ENCODE measurements at regions not wholly inside any gene's neighbourhood (a gene's known extent, or its start where the extent isn't known, plus 50 kb on each side); places are given as distances from the start of the nearest gene placed in this dataset.

- DNase-seq, result peak; percentile 65
- H2AFZ ChIP-seq (ENCODE audit: low read length), result no peak overlapping the region
- H3K4me1 ChIP-seq (ENCODE audit: low read length), result peaks cover 6% of the 10 kb centered on the region
- H3K79me2 ChIP-seq (ENCODE audit: low read length), result no peaks in the 10 kb centered on the region
- H3K9me3 ChIP-seq (ENCODE audit: low read length), result no peaks in the 10 kb centered on the region
- H3K9me2 ChIP-seq (replicated peaks; ENCODE audit: insufficient read depth, low read length), result no peaks in the 10 kb centered on the region
- no peak overlapping the region for H3K27ac ChIP-seq (ENCODE audit: low read length)
- H3K4me2 ChIP-seq (ENCODE audit: low read depth, low read length, poor library complexity, severe bottlenecking), result no peak overlapping the region
- H3K36me3 ChIP-seq (ENCODE audit: insufficient read depth, low read length), result no peaks in the 10 kb centered on the region
- no peak overlapping the region for H3K4me3 ChIP-seq (ENCODE audit: low read length)
- H3K27me3 ChIP-seq (ENCODE audit: low read length), result no peaks in the 10 kb centered on the region
- no peak overlapping the region for H3K9ac ChIP-seq (ENCODE audit: low read length)
- no peaks in the 10 kb centered on the region for H4K20me1 ChIP-seq (ENCODE audit: insufficient read depth, low read depth, low read length)
These were observed 224.1 kb downstream of the ASCL1 start for GRCh38 chr12:103181366-103182152.

GRCh38 chr12:103182299-103182698, 224.8 kb downstream of the ASCL1 start:
- Histone ChIP-seq H3K4me2 (ENCODE audit: low read depth, low read length, poor library complexity, severe bottlenecking) (no peak overlapping the region), H3K4me3 (ENCODE audit: low read length) (no peak overlapping the region), H2AFZ (ENCODE audit: low read length) (no peak overlapping the region), H3K9me3 (ENCODE audit: low read length) (no peaks in the 10 kb centered on the region), H3K27me3 (ENCODE audit: low read length) (no peaks in the 10 kb centered on the region), H3K27ac (ENCODE audit: low read length) (no peak overlapping the region), H3K9ac (ENCODE audit: low read length) (no peak overlapping the region), H3K4me1 (ENCODE audit: low read length) (peaks cover 6% of the 10 kb centered on the region), H3K9me2 (replicated peaks; ENCODE audit: insufficient read depth, low read length) (no peaks in the 10 kb centered on the region), H4K20me1 (ENCODE audit: insufficient read depth, low read depth, low read length) (no peaks in the 10 kb centered on the region), H3K36me3 (ENCODE audit: insufficient read depth, low read length) (no peaks in the 10 kb centered on the region), H3K79me2 (ENCODE audit: low read length) (no peaks in the 10 kb centered on the region)
- no peak for DNase-seq

- no peak overlapping the region for H2AFZ ChIP-seq (ENCODE audit: low read length)
- H3K79me2 ChIP-seq (ENCODE audit: low read length), result no peaks in the 10 kb centered on the region
- no peak overlapping the region for H3K27ac ChIP-seq (ENCODE audit: low read length)
- no peaks in the 10 kb centered on the region for H4K20me1 ChIP-seq (ENCODE audit: insufficient read depth, low read depth, low read length)
- H3K27me3 ChIP-seq (ENCODE audit: low read length), result no peaks in the 10 kb centered on the region
- no peaks in the 10 kb centered on the region for H3K9me2 ChIP-seq (replicated peaks; ENCODE audit: insufficient read depth, low read length)
- DNase-seq, result no peak
- H3K36me3 ChIP-seq (ENCODE audit: insufficient read depth, low read length), result no peaks in the 10 kb centered on the region
- no peak overlapping the region for H3K4me2 ChIP-seq (ENCODE audit: low read depth, low read length, poor library complexity, severe bottlenecking)
- no peaks in the 10 kb centered on the region for H3K4me1 ChIP-seq (ENCODE audit: low read length)
- H3K9me3 ChIP-seq (ENCODE audit: low read length), result no peaks in the 10 kb centered on the region
- H3K9ac ChIP-seq (ENCODE audit: low read length), result no peak overlapping the region
- no peak overlapping the region for H3K4me3 ChIP-seq (ENCODE audit: low read length)
These were observed 239.0 kb downstream of the ASCL1 start for GRCh38 chr12:103196467-103196866.

- Histone ChIP-seq H4K20me1 (ENCODE audit: insufficient read depth, low read depth, low read length) (no peaks in the 10 kb centered on the region), H3K79me2 (ENCODE audit: low read length) (no peaks in the 10 kb centered on the region), H3K4me3 (ENCODE audit: low read length) (no peak overlapping the region), H3K36me3 (ENCODE audit: insufficient read depth, low read length) (no peaks in the 10 kb centered on the region), H3K9ac (ENCODE audit: low read length) (no peak overlapping the region), H3K4me2 (ENCODE audit: low read depth, low read length, poor library complexity, severe bottlenecking) (no peak overlapping the region), H2AFZ (ENCODE audit: low read length) (no peak overlapping the region), H3K27ac (ENCODE audit: low read length) (no peak overlapping the region), H3K9me2 (replicated peaks; ENCODE audit: insufficient read depth, low read length) (no peaks in the 10 kb centered on the region), H3K27me3 (ENCODE audit: low read length) (no peaks in the 10 kb centered on the region), H3K4me1 (ENCODE audit: low read length) (no peaks in the 10 kb centered on the region), H3K9me3 (ENCODE audit: low read length) (no peaks in the 10 kb centered on the region)
- no peak for DNase-seq
These were observed 240.4 kb downstream of the ASCL1 start for GRCh38 chr12:103197725-103198388.

GRCh38 chr12:103198499-103198898, 241.0 kb downstream of the ASCL1 start:
- Histone ChIP-seq H3K27ac (ENCODE audit: low read length) (no peak overlapping the region), H3K4me1 (ENCODE audit: low read length) (no peaks in the 10 kb centered on the region), H3K4me2 (ENCODE audit: low read depth, low read length, poor library complexity, severe bottlenecking) (no peak overlapping the region), H3K9me2 (replicated peaks; ENCODE audit: insufficient read depth, low read length) (no peaks in the 10 kb centered on the region), H3K79me2 (ENCODE audit: low read length) (no peaks in the 10 kb centered on the region), H4K20me1 (ENCODE audit: insufficient read depth, low read depth, low read length) (no peaks in the 10 kb centered on the region), H3K27me3 (ENCODE audit: low read length) (no peaks in the 10 kb centered on the region), H3K9ac (ENCODE audit: low read length) (no peak overlapping the region), H2AFZ (ENCODE audit: low read length) (no peak overlapping the region), H3K4me3 (ENCODE audit: low read length) (no peak overlapping the region), H3K9me3 (ENCODE audit: low read length) (no peaks in the 10 kb centered on the region), H3K36me3 (ENCODE audit: insufficient read depth, low read length) (no peaks in the 10 kb centered on the region)
- no peak for DNase-seq

- Histone ChIP-seq H3K27ac (ENCODE audit: low read length) (no peak overlapping the region), H3K9me2 (replicated peaks; ENCODE audit: insufficient read depth, low read length) (no peaks in the 10 kb centered on the region), H3K4me2 (ENCODE audit: low read depth, low read length, poor library complexity, severe bottlenecking) (no peak overlapping the region), H3K4me3 (ENCODE audit: low read length) (no peak overlapping the region), H3K4me1 (ENCODE audit: low read length) (no peaks in the 10 kb centered on the region), H4K20me1 (ENCODE audit: insufficient read depth, low read depth, low read length) (no peaks in the 10 kb centered on the region), H3K9ac (ENCODE audit: low read length) (no peak overlapping the region), H3K79me2 (ENCODE audit: low read length) (no peaks in the 10 kb centered on the region), H3K27me3 (ENCODE audit: low read length) (no peaks in the 10 kb centered on the region), H3K9me3 (ENCODE audit: low read length) (no peaks in the 10 kb centered on the region), H3K36me3 (ENCODE audit: insufficient read depth, low read length) (no peaks in the 10 kb centered on the region), H2AFZ (ENCODE audit: low read length) (no peak overlapping the region)
- no peak for DNase-seq
These were observed 248.4 kb downstream of the ASCL1 start for GRCh38 chr12:103205906-103206305.

GRCh38 chr12:103207936-103208335, 250.5 kb downstream of the ASCL1 start:
- H3K9me3 ChIP-seq (ENCODE audit: low read length), result no peaks in the 10 kb centered on the region
- no peak overlapping the region for H3K4me3 ChIP-seq (ENCODE audit: low read length)
- no peaks in the 10 kb centered on the region for H3K27me3 ChIP-seq (ENCODE audit: low read length)
- H3K4me2 ChIP-seq (ENCODE audit: low read depth, low read length, poor library complexity, severe bottlenecking), result no peak overlapping the region
- no peak for DNase-seq
- no peak overlapping the region for H3K9ac ChIP-seq (ENCODE audit: low read length)
- H3K27ac ChIP-seq (ENCODE audit: low read length), result no peak overlapping the region
- H2AFZ ChIP-seq (ENCODE audit: low read length), result no peak overlapping the region
- no peaks in the 10 kb centered on the region for H3K9me2 ChIP-seq (replicated peaks; ENCODE audit: insufficient read depth, low read length)
- H4K20me1 ChIP-seq (ENCODE audit: insufficient read depth, low read depth, low read length), result no peaks in the 10 kb centered on the region
- no peaks in the 10 kb centered on the region for H3K36me3 ChIP-seq (ENCODE audit: insufficient read depth, low read length)
- no peaks in the 10 kb centered on the region for H3K79me2 ChIP-seq (ENCODE audit: low read length)
- no peaks in the 10 kb centered on the region for H3K4me1 ChIP-seq (ENCODE audit: low read length)

- no peak overlapping the region for H3K4me3 ChIP-seq (ENCODE audit: low read length)
- H2AFZ ChIP-seq (ENCODE audit: low read length), result no peak overlapping the region
- H4K20me1 ChIP-seq (ENCODE audit: insufficient read depth, low read depth, low read length), result no peaks in the 10 kb centered on the region
- H3K4me2 ChIP-seq (ENCODE audit: low read depth, low read length, poor library complexity, severe bottlenecking), result no peak overlapping the region
- no peaks in the 10 kb centered on the region for H3K79me2 ChIP-seq (ENCODE audit: low read length)
- H3K9me3 ChIP-seq (ENCODE audit: low read length), result no peaks in the 10 kb centered on the region
- H3K9me2 ChIP-seq (replicated peaks; ENCODE audit: insufficient read depth, low read length), result no peaks in the 10 kb centered on the region; the same call in 1 of the 2 replicates
- no peak overlapping the region for H3K9ac ChIP-seq (ENCODE audit: low read length)
- H3K36me3 ChIP-seq (ENCODE audit: insufficient read depth, low read length), result no peaks in the 10 kb centered on the region
- no peak for DNase-seq
- no peak overlapping the region for H3K27ac ChIP-seq (ENCODE audit: low read length)
- no peaks in the 10 kb centered on the region for H3K27me3 ChIP-seq (ENCODE audit: low read length)
- no peaks in the 10 kb centered on the region for H3K4me1 ChIP-seq (ENCODE audit: low read length)
These were observed 254.6 kb downstream of the C12orf42 start for GRCh38 chr12:103241184-103241583.

All from Karpas-422 (cell line).